Activated T-cell treated with anti-CD3 and anti-CD28 coated beads, Interleukin-2, amount 50 U/mL, for 72 hours (primary cell): ENCODE measurements at regions not wholly inside any gene's neighbourhood (a gene's known extent, or its start where the extent isn't known, plus 50 kb on each side); places are given as distances from the start of the nearest gene placed in this dataset.

Experiments
- ATAC-seq, 2 donors: fragments of 150-1000 bp; cut with Tn5 transposase; replicated peaks in 1 of 2; 2 replicates each; pipeline ENCODE4 v1.10.0; 2021; ENCODE audit warnings: moderate library complexity in 2 of 2, mild to moderate bottlenecking in 1 of 2
- DNase-seq, 2 donors: peaks; one replicate each; pipeline ENCODE4 v3.0.0; 2021 to 2022; ENCODE audit warnings: mixed read lengths in 1 of 2
- H3K27ac Mint-ChIP-seq: one replicate; pipeline ENCODE4 v1.8.0; 2022; ENCODE audit warnings: mild to moderate bottlenecking, moderate library complexity, mixed read lengths
- H3K27me3 Mint-ChIP-seq: one replicate; pipeline ENCODE4 v1.8.0; 2022; ENCODE audit warnings: low read depth, mixed read lengths
- H3K36me3 Mint-ChIP-seq, 2 donors: one replicate each; pipeline ENCODE4 v1.8.0; 2022; ENCODE audit warnings: mixed read lengths in 2 of 2, mild to moderate bottlenecking in 1 of 2; ENCODE audit not compliant: insufficient read depth in 2 of 2
- H3K4me1 Mint-ChIP-seq: one replicate; pipeline ENCODE4 v1.8.0; 2022; ENCODE audit warnings: low read depth, mixed read lengths
- H3K4me3 Mint-ChIP-seq, 2 donors: one replicate each; pipeline ENCODE4 v1.8.0; 2022; ENCODE audit warnings: mild to moderate bottlenecking in 2 of 2, mixed read lengths in 2 of 2, moderate library complexity in 2 of 2
- H3K9me3 Mint-ChIP-seq, 2 donors: one replicate each; pipeline ENCODE4 v1.8.0; 2022; ENCODE audit warnings: mixed read lengths in 2 of 2

DNA sequence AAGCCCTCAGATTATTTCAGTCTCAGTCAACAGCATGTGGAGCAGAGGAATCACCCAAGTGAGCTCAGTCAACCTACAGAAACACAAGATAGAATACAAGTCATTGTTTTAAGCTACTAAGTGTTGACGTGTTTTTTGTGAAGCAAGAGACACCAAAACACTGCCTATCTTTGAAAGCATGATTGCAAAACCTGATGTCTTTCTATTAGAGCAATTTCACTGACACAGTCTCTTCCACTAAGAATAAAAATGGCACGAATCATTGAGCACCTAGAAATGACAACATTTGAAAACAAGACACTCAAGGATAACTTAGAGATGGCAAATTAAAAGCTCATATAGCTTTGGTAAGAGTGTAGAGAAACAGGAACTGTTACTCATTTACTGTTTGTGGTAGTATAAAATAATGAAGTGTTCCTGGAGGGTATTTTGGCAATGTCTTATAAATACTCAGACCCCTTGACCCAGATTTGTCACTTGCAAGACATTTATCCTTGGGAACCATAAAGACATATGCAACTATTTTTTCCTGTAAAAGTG lies 407.1 kb upstream of the XYLT1 start:
- DNase-seq (no peak), ATAC-seq (no peak)
- Mint-ChIP-seq H3K27me3 (peaks cover 7% of the 10 kb centered on the region), H3K27ac (no peak overlapping the region), H3K9me3 (peaks cover 0 to 2% of the 10 kb centered on the region in 2 donors), H3K36me3 (peaks cover 1 to 2% of the 10 kb centered on the region in 2 donors), H3K4me3 (no peak overlapping the region), H3K4me1 (no peaks in the 10 kb centered on the region)

DNA sequence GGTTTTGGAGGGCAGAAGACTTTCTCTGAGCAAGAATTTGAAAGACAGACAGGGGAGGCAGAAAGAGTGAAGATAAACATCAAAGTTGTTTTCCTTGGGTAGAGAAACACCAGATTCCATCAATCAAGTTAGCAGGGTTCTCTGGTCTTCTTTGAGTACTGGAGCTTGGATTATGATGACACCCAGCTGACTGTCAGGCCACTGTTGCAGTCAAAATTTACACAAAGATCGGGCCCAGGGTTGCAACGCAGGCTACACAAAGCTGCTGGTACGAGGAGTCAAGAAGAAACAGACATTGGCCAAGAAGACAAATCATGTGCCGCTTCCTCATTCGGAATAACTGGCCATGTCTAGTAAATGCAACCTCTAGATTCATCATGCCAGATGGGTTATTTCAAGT lies 396.2 kb upstream of the XYLT1 start:
- Mint-ChIP-seq H3K36me3 (no peaks in the 10 kb centered on the region), H3K27me3 (no peaks in the 10 kb centered on the region), H3K4me1 (no peaks in the 10 kb centered on the region), H3K27ac (no peak overlapping the region), H3K4me3 (no peak overlapping the region), H3K9me3 (no peaks in the 10 kb centered on the region)
- ATAC-seq: no peak
- no peak for DNase-seq

DNA sequence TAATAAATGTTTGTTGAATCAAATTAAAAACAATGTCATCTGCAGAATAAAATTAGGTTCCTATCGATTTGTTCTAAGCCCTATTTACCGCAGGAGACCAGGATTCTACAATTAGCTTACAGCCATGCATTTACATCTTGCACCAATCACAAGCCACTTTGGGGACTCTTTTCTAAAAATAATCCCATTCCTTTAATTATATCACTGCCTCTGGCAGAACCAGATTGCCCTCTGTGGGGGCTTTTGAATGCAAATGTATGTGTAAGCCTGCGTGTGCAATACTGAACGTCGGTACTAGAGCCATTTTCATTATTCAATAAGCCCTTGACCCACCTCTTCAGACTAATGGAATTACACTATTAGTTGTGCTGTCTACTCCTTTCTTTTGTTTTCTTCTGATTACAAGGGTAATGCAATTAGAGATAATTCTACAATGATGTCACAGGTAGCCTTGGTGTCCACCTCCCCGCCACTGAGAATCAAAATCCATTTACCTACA lies 391.3 kb upstream of the XYLT1 start:
- H3K36me3 Mint-ChIP-seq: no peaks in the 10 kb centered on the region
- H3K4me3 Mint-ChIP-seq: no peak overlapping the region
- peaks cover 0 to 2% of the 10 kb centered on the region in 2 donors for H3K9me3 Mint-ChIP-seq
- DNase-seq: no peak
- no peak for ATAC-seq
- H3K27me3 Mint-ChIP-seq: peaks cover 10% of the 10 kb centered on the region
- H3K4me1 Mint-ChIP-seq: no peaks in the 10 kb centered on the region
- H3K27ac Mint-ChIP-seq: no peak overlapping the region

DNA sequence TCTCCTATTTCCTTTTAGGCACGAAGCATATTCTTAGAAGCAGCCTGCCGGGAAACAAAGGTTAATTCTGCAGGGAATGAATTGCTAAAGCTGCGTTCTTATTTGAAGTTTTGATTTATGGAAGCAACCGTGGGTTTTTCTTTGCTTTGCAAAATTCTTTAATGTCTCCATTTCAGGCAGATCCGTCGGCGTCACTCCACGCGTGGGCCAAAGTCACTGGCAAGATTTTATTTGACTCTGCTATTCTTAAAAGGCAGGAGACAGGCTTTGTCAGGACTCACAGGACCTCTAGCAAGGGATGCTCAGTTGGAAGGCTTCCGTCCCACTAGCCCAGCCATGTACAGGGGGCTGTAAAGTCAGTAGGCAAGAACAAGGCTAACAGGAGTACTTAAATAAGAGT lies 387.3 kb upstream of the XYLT1 start:
- Mint-ChIP-seq H3K27me3 (peaks cover 12% of the 10 kb centered on the region), H3K4me1 (no peaks in the 10 kb centered on the region), H3K27ac (no peak overlapping the region), H3K36me3 (no peaks in the 10 kb centered on the region), H3K4me3 (no peak overlapping the region), H3K9me3 (peaks cover 2 to 7% of the 10 kb centered on the region in 2 donors)
- ATAC-seq: no peak
- DNase-seq: no peak

DNA sequence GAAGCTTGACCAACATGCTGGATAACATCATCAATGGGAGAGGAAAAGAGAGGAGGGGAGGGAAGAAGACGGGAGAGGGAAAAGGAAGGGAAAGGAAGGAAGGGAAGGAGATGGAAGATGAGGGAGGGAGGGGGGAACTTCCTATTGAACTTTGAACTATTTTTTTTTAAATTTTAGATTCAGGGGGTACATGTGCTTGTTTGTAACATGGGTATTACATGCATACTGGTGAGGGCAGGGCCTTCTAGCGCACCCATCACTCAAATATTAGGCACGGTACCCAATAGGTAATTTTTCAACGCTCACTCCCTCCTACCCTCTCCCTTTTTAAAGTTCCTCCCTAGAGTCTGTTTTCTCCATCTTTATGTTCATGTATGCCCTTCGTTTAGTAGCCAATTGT lies 383.2 kb upstream of the XYLT1 start:
- Mint-ChIP-seq H3K27me3 (peaks cover 10% of the 10 kb centered on the region), H3K4me3 (no peak overlapping the region), H3K36me3 (no peaks in the 10 kb centered on the region), H3K4me1 (no peaks in the 10 kb centered on the region), H3K9me3 (peaks cover 2 to 9% of the 10 kb centered on the region in 2 donors), H3K27ac (no peak overlapping the region)
- DNase-seq: no peak
- no peak for ATAC-seq

DNA sequence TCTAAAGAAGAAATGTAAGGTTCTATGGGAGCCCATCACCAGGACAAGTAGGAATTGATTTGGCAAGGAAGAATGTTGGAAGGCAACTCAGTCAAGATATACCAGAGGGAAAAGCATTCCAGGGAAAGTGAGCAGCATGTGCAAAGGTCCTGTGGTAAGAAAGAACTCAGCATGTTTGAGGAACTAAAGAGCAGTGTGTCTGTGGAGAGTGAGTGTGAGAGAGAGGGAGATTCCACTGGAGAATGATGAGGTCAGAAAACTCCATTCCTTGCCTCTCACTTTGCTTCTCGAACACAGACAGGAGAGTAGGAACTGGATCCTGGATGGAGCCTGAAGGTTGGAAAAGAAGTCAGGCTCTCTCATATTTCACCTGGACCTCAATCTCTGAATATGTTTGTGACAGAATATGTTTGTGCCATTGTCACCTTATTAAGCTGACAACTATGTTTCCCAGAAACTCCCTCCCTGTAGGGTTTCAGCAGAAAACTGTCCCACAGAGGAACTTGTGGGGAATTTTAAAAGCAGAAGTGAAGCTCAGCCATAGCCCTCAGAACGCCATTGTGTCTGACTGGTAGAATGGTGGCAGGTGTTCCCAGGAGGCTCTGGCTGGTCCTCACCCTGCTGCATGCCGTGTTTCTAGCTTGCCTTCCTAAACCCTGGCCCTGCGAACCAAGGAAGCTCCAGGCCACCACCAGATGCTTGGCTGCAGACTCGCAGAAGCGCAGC lies 382.4 kb upstream of the XYLT1 start:
- peaks cover 2 to 9% of the 10 kb centered on the region in 2 donors for H3K9me3 Mint-ChIP-seq
- peaks cover 13% of the 10 kb centered on the region for H3K27me3 Mint-ChIP-seq
- ATAC-seq (no peak), DNase-seq (no peak)
- H3K36me3 Mint-ChIP-seq: no peaks in the 10 kb centered on the region
- H3K27ac Mint-ChIP-seq: no peak overlapping the region
- H3K4me3 Mint-ChIP-seq: no peak overlapping the region
- H3K4me1 Mint-ChIP-seq: no peaks in the 10 kb centered on the region

DNA sequence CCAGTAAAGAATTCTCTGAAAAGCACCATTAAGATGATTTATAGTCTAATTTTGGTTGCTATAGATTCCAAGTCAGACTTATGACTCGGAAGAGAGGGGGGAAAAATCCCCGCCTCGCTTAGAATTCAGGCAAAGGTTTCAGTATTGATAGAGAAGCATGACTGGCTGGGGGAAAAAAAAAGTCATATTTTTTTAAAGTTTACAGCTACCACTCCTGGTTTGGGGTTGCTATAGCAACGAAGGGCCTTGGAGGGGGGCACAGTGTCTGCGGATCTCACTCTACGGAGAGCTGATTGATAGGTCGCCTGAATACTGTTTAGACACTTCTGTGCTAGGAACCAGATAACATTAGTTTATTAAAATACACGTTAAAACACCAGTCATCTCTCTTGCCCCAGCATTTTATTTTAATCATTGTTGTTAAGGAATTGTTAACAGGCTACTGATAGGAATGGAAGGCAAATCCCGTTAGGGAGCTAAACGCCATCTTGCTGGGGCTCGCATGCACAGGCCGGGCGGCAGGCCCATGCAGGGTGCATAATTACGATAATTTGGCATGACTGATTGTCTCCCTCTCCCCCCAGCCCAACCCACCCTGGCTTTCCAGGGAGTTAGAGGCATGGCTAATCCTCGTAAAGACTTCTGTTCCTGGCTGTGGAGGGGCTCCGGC lies 380.0 kb upstream of the XYLT1 start:
- DNase-seq: no peak
- H3K4me3 Mint-ChIP-seq: no peak overlapping the region
- ATAC-seq: no peak
- H3K27ac Mint-ChIP-seq: no peak overlapping the region
- H3K27me3 Mint-ChIP-seq: peaks cover 5% of the 10 kb centered on the region
- H3K36me3 Mint-ChIP-seq: no peaks in the 10 kb centered on the region
- H3K4me1 Mint-ChIP-seq: no peaks in the 10 kb centered on the region
- H3K9me3 Mint-ChIP-seq: peaks cover 2 to 6% of the 10 kb centered on the region in 2 donors

DNA sequence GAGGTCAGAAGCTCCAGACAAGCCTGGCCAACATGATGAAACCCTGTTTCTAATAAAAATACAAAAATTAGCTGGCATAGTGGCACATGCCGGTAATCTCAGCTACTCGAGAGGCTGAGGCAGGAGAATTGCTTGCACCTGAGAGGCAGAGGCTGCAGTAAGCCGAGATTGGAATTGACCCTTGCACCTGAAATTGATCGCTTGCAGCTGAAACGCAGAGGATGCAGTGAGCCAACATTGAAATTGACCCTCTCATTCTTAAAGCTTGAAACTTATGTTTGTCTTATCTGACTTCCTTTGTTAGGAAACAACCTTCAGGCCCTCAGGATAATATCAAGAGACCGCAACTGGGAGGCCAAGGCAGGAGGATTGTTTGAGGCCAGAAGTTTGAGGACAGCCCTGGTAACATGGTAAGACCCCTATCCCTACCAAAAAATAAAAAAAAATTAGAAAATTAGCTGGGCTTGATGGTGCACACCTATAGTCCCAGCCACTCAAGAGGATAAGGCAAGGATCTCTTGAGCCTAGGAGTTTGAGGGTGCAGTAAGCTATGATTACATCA lies 376.6 kb upstream of the XYLT1 start:
- H3K9me3 Mint-ChIP-seq: no peaks in the 10 kb centered on the region
- H3K4me3 Mint-ChIP-seq: no peak overlapping the region
- H3K27me3 Mint-ChIP-seq: peaks cover 5% of the 10 kb centered on the region
- H3K4me1 Mint-ChIP-seq: no peaks in the 10 kb centered on the region
- no peaks in the 10 kb centered on the region for H3K36me3 Mint-ChIP-seq
- DNase-seq: no peak
- H3K27ac Mint-ChIP-seq: no peak overlapping the region
- no peak for ATAC-seq

DNA sequence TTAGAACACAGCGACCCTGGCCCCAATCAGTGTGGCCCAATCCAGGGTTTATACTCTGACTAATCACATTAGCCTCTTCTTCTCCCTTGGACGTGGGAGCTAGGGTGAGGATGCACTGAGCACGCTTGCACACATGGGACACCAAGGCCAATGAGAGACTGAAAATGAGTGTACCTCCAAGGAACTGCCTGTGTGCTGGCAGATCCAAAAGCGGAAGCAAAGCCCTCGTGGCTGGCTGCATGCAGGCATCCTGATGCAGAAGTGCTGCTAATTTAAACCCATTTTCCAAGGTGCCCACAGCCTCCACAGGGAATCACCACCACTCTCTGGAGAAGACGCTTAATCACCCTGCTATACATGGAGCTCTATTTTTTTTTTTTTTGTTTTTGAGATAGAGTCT lies 375.3 kb upstream of the XYLT1 start:
- no peaks in the 10 kb centered on the region for H3K4me1 Mint-ChIP-seq
- no peak for DNase-seq
- no peaks in the 10 kb centered on the region for H3K36me3 Mint-ChIP-seq
- peaks cover 5% of the 10 kb centered on the region for H3K27me3 Mint-ChIP-seq
- ATAC-seq: no peak
- no peaks in the 10 kb centered on the region for H3K9me3 Mint-ChIP-seq
- no peak overlapping the region for H3K27ac Mint-ChIP-seq
- no peak overlapping the region for H3K4me3 Mint-ChIP-seq

DNA sequence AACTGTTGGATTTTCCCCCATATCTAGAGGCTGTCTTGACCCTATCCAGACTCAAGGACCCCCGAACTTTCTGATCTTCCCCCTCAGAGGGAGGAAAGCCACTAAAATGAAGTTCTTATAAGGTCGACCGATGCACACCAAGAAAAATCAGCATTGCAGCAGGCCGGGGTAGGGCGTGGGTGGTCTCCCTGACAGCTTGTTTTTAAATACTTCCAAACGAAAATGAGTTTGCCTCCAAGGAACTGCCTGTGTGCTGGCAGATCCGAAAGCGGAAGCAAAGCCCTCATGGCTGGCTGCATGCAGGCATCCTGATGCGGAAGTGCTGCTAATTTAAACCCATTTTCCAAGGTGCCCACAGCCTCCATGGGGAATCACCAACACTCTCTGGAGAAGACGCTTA lies 374.3 kb upstream of the XYLT1 start:
- ATAC-seq (no peak), DNase-seq (no peak)
- Mint-ChIP-seq H3K27ac (no peak overlapping the region), H3K36me3 (no peaks in the 10 kb centered on the region), H3K27me3 (peaks cover 5% of the 10 kb centered on the region), H3K4me1 (no peaks in the 10 kb centered on the region), H3K4me3 (no peak overlapping the region), H3K9me3 (no peaks in the 10 kb centered on the region)

DNA sequence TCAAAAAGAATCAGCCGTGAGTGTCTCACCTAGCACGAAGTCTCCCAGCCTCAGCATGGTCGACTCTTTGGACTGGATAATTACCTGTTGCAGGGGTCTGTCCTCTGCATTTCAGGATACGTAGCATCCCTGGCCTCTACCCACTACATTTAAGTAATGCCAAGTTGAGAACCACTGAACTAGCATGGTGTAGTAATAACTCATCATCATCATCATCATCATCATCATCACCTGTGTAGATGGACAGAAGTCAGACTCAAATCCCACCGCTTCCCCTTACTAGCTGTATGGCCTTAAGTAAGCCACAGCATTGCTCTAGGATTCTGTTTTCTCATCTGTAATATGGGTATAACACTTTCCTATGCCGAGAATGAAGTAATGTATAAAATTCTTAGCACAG lies 373.1 kb upstream of the XYLT1 start:
- Mint-ChIP-seq H3K27ac (no peak overlapping the region), H3K9me3 (no peaks in the 10 kb centered on the region), H3K36me3 (no peaks in the 10 kb centered on the region), H3K4me1 (no peaks in the 10 kb centered on the region), H3K4me3 (no peak overlapping the region), H3K27me3 (peaks cover 5% of the 10 kb centered on the region)
- no peak for DNase-seq
- no peak for ATAC-seq

DNA sequence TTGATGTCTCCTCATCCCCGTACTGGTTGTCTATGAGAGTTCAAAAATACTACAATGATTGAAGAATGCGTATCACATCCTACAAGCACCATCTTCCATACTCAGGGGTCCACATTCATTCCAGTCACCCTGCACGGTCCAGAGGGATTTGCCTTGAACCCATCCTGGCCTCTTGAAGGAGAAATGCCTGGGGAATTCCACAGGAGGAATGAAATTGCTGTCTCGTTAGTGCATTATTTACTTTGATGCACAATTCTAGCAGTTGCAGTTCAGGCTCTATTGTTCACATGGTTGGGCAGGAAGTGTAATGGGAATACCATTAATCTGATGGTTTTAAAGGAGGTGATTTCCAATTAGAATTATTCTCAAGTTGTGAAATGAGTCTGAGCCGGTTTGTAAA lies 369.1 kb upstream of the XYLT1 start:
- no peak overlapping the region for H3K27ac Mint-ChIP-seq
- DNase-seq: no peak

DNA sequence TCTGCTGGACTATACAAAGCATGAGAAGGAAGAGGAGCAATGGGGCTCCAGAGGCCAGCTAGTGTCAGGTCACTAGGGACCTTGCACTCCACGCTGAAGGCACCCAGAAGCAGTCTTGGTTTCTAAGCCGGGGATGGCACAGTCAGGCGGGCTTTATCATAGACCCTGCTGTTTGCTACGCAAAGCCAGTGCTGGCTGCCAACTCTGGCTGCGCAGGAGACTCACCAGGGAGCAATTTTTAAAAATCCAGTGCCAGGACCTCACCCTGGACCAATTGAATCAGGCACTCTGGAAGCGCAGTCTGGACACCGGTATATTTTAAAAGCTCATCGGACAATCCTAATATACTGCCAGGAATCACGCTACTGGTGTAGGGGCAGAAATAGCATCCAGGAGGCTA lies 368.5 kb upstream of the XYLT1 start:
- H3K9me3 Mint-ChIP-seq: no peaks in the 10 kb centered on the region
- H3K27ac Mint-ChIP-seq: no peak overlapping the region
- ATAC-seq (no peak), DNase-seq (no peak)
- H3K36me3 Mint-ChIP-seq: no peaks in the 10 kb centered on the region
- H3K4me1 Mint-ChIP-seq: no peaks in the 10 kb centered on the region
- peaks cover 6% of the 10 kb centered on the region for H3K27me3 Mint-ChIP-seq
- H3K4me3 Mint-ChIP-seq: no peak overlapping the region

More for the DNA sequence above, 369.1 kb upstream of the XYLT1 start:
- no peaks in the 10 kb centered on the region for H3K9me3 Mint-ChIP-seq
- ATAC-seq: no peak
- H3K27me3 Mint-ChIP-seq: peaks cover 6% of the 10 kb centered on the region
- no peaks in the 10 kb centered on the region for H3K36me3 Mint-ChIP-seq
- H3K4me1 Mint-ChIP-seq: no peaks in the 10 kb centered on the region
- H3K4me3 Mint-ChIP-seq: no peak overlapping the region
